WI38 (cell line): ENCODE measurements at regions not wholly inside any gene's neighbourhood (a gene's known extent, or its start where the extent isn't known, plus 50 kb on each side); places are given as distances from the start of the nearest gene placed in this dataset.
"Not testable (repeated sequence)": the region's sequence is repeated elsewhere in the genome, so short reads cannot be mapped to it uniquely, and the experiment has no call there.

Source experiments
- H3K4me3 ChIP-seq: 2 replicates; pipeline ENCODE4 v1.5.1; 2011; ENCODE audit warnings: low read depth, mild to moderate bottlenecking, control low read depth, low read length
- CTCF ChIP-seq: IDR thresholded peaks from 2 replicates; pipeline ENCODE4 v1.5.1; 2012; ENCODE audit warnings: low read depth, mild to moderate bottlenecking, control low read depth, low read length

GRCh38 chr4:81673961-81674360 is 202.3 kb upstream of the RASGEF1B start:
- no peak overlapping the region for H3K4me3 ChIP-seq
- TF ChIP-seq CTCF, result no peak

- H3K4me3 ChIP-seq, result not testable (repeated sequence)
Observed at GRCh38 chr4:81668328-81668727, 196.6 kb upstream of the RASGEF1B start.

DNA sequence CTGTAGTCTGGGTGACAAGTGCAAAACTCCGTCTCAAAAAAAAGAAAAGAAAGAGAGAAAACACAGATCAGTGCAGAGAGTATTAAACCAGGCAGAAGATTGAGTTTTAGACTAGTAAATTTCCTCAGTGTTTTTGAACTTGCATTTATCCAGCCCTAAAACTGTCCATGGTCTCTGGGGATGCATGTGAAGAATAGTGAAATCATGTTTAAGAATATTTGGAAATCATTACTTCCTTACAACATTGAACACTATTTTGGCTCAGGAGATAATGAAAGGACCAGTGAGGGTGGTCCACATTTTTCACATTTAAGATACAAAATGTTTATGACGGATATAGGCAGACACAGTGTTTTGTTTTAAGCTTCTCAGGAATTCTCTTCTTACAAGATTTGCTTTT is 195.8 kb upstream of the RASGEF1B start:
- no peak overlapping the region for H3K4me3 ChIP-seq
- TF ChIP-seq CTCF, result no peak

DNA sequence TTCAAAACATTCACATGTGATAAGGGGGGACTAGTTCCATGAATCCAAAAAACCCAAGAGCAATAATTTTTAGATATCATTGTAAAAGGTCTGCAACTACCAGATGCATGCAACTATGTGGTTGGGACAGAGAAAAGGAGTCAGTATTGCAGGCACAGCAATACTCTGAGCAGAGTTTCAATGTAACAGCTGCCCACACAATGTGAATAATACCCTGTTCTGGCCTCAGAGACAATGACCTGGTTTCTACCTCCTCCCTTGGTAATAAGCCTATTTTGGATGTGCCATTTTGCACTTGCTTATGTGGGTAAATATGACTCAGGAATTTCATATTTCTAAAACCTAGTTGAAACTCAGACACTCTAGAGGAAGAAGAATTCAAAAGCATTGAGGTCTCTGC is 194.8 kb upstream of the RASGEF1B start:
- H3K4me3 ChIP-seq, result no peak overlapping the region
- no peak for TF ChIP-seq CTCF

GRCh38 chr4:81665649-81666048 is 193.9 kb upstream of the RASGEF1B start:
- H3K4me3 ChIP-seq, result no peak overlapping the region
- no peak for TF ChIP-seq CTCF

GRCh38 chr4:81665045-81665444 is 193.3 kb upstream of the RASGEF1B start:
- no peak overlapping the region for H3K4me3 ChIP-seq
- no peak for TF ChIP-seq CTCF

DNA sequence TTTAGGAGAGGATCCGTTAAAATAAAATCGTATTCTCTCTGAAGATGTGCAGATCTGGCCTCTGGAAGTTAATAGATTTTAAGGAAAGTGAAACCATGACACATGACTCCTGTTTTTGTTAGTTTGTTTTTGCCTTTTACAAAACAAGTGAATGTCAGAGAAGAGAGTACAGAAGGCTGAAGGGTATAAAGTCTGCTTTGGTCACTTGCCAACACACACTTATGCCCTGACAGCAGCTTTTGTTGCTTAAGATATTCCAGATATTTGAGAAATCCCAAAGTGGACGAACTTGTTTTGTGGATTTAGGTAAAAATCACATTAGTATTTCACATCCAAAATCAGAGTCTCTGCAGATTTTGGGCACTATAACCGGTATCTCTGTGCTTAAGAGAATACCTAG is 192.4 kb upstream of the RASGEF1B start:
- no peak for TF ChIP-seq CTCF
- no peak overlapping the region for H3K4me3 ChIP-seq

DNA sequence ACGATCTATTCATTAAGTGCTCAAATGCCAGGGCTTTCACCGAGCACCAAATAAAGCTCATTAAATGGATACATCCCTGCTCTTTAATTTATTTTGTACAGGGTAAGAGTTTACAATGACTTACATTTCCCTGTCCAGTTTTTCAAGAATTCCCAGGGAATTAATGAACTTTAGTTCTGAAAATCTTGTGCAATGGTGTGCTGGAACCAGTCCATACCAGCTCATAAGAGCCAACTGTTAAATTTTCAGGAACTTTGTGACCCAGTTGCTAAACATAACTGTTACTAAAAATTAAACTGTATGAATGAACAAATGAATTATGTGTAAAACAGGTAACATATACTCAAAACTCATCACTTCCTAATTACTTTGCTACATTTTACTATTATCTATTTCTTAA is 191.7 kb upstream of the RASGEF1B start:
- no peak for TF ChIP-seq CTCF
- no peak overlapping the region for H3K4me3 ChIP-seq
